ENCODE measurements at regions not wholly inside any gene's neighbourhood (a gene's known extent, or its start where the extent isn't known, plus 50 kb on each side); places are given as distances from the start of the nearest gene placed in this dataset.
"Not testable (repeated sequence)": the region's sequence is repeated elsewhere in the genome, so short reads cannot be mapped to it uniquely, and the experiment has no call there.

- Histone ChIP-seq H3K27ac (no peak overlapping the region), H3K4me3 (no peak overlapping the region)
Measured at GRCh38 chr5:166624573-166624972, 1666.9 kb upstream of the WWC1 start.

- no peak overlapping the region for H3K4me3 ChIP-seq
- H3K27ac ChIP-seq = no peak overlapping the region
Measured at GRCh38 chr5:166625210-166625865, 1666.1 kb upstream of the WWC1 start.

- H3K4me3 ChIP-seq = no peak overlapping the region
- no peak overlapping the region for H3K27ac ChIP-seq
Measured at GRCh38 chr5:166637295-166637694, 1654.2 kb upstream of the WWC1 start.

- Histone ChIP-seq H3K27ac (no peak overlapping the region), H3K4me3 (no peak overlapping the region)
Measured at GRCh38 chr5:166639151-166639550, 1652.3 kb upstream of the WWC1 start.

GRCh38 chr5:166640136-166640535 lies 1651.3 kb upstream of the WWC1 start:
- H3K27ac ChIP-seq, H3K4me3 ChIP-seq: not testable (repeated sequence)

GRCh38 chr5:166648736-166649135 lies 1642.7 kb upstream of the WWC1 start:
- Histone ChIP-seq H3K4me3 (no peak overlapping the region), H3K27ac (no peak overlapping the region)

GRCh38 chr5:166649676-166650075 lies 1641.8 kb upstream of the WWC1 start:
- no peak overlapping the region for H3K27ac ChIP-seq
- no peak overlapping the region for H3K4me3 ChIP-seq

- no peak overlapping the region for H3K4me3 ChIP-seq
Measured at GRCh38 chr5:166651234-166651633, 1640.2 kb upstream of the WWC1 start.

GRCh38 chr5:166671811-166672210 lies 1619.6 kb upstream of the WWC1 start:
- H3K27ac ChIP-seq = no peak overlapping the region
- H3K4me3 ChIP-seq = no peak overlapping the region

More at GRCh38 chr5:166651234-166651633, 1640.2 kb upstream of the WWC1 start:
- no peak overlapping the region for H3K27ac ChIP-seq

GRCh38 chr5:166672431-166672830 lies 1619.0 kb upstream of the WWC1 start:
- no peak overlapping the region for H3K27ac ChIP-seq
- H3K4me3 ChIP-seq = no peak overlapping the region

GRCh38 chr5:166677891-166678290 lies 1613.6 kb upstream of the WWC1 start:
- H3K4me3 ChIP-seq = no peak overlapping the region
- no peak overlapping the region for H3K27ac ChIP-seq

GRCh38 chr5:166679331-166679730 lies 1612.1 kb upstream of the WWC1 start:
- no peak overlapping the region for H3K27ac ChIP-seq
- H3K4me3 ChIP-seq = no peak overlapping the region

- no peak overlapping the region for H3K4me3 ChIP-seq
- H3K27ac ChIP-seq = no peak overlapping the region
Measured at GRCh38 chr5:166695326-166695725, 1596.1 kb upstream of the WWC1 start.

- no peak overlapping the region for H3K27ac ChIP-seq
Measured at GRCh38 chr5:166708291-166708690, 1583.2 kb upstream of the WWC1 start.

GRCh38 chr5:166709691-166710090 lies 1581.8 kb upstream of the WWC1 start:
- no peak overlapping the region for H3K27ac ChIP-seq
- H3K4me3 ChIP-seq = no peak overlapping the region

More at GRCh38 chr5:166708291-166708690, 1583.2 kb upstream of the WWC1 start:
- H3K4me3 ChIP-seq = no peak overlapping the region

GRCh38 chr5:166710271-166710670 lies 1581.2 kb upstream of the WWC1 start:
- Histone ChIP-seq H3K27ac (no peak overlapping the region), H3K4me3 (no peak overlapping the region)

- H3K4me3 ChIP-seq = no peak overlapping the region
- no peak overlapping the region for H3K27ac ChIP-seq
Measured at GRCh38 chr5:166712447-166713185, 1578.8 kb upstream of the WWC1 start.

- no peak overlapping the region for H3K4me3 ChIP-seq
- H3K27ac ChIP-seq = no peak overlapping the region
Measured at GRCh38 chr5:166713295-166713694, 1578.2 kb upstream of the WWC1 start.

GRCh38 chr5:166716856-166717492 lies 1574.5 kb upstream of the WWC1 start:
- Histone ChIP-seq H3K27ac (no peak overlapping the region), H3K4me3 (no peak overlapping the region)

- Histone ChIP-seq H3K4me3 (no peak overlapping the region), H3K27ac (no peak overlapping the region)
Measured at GRCh38 chr5:166719991-166720390, 1571.5 kb upstream of the WWC1 start.

- H3K27ac ChIP-seq = no peak overlapping the region
- H3K4me3 ChIP-seq = no peak overlapping the region
Measured at GRCh38 chr5:166722939-166723338, 1568.5 kb upstream of the WWC1 start.
